Right ventricle myocardium superior (tissue), 1 donor: ENCODE measurements at regions not wholly inside any gene's neighbourhood (a gene's known extent, or its start where the extent isn't known, plus 50 kb on each side); places are given as distances from the start of the nearest gene placed in this dataset.
"Not testable (repeated sequence)": the region's sequence is repeated elsewhere in the genome, so short reads cannot be mapped to it uniquely, and the experiment has no call there.

ENCODE experiments used
- ATAC-seq: fragments of 200-7000 bp; cut with Tn5 transposase; one replicate; pipeline ENCODE4 v1.9.1; 2020; ENCODE audit warnings: mild to moderate bottlenecking; ENCODE audit not compliant: poor library complexity
- DNase-seq: peaks from one replicate; pipeline ENCODE4 v3.0.0-alpha.2; 2020
- intact Hi-C: fragments of 100-400 bp; cut with DNase I; formaldehyde crosslinking; loops from one replicate; pipeline ENCODE4 v1.11.2; 2022
- donor health status: DM: no; HTN: yes; CAD: no; lungs with severe emphysema.

- intact Hi-C loops, result no loop called here
- no peak for ATAC-seq
- no peak for DNase-seq
Measured at GRCh38 chr5:83001796-83002381, 75.3 kb downstream of the TMEM167A start.

GRCh38 chr5:83000922-83001321, 76.3 kb downstream of the TMEM167A start:
- intact Hi-C loops, result no loop called here
- DNase-seq, result no peak
- no peak for ATAC-seq

- no peak for ATAC-seq
- intact Hi-C loops, result no loop called here
- DNase-seq, result no peak
Measured at GRCh38 chr5:83000428-83000827, 76.8 kb downstream of the TMEM167A start.

GRCh38 chr5:82993416-82993815, 83.8 kb downstream of the TMEM167A start:
- intact Hi-C loops, result no loop called here

GRCh38 chr5:82992646-82993045, 84.5 kb downstream of the TMEM167A start:
- intact Hi-C loops, result no loop called here
- ATAC-seq, result no peak
- DNase-seq, result no peak

More at GRCh38 chr5:82993416-82993815, 83.8 kb downstream of the TMEM167A start:
- no peak for ATAC-seq
- no peak for DNase-seq

- no peak for ATAC-seq
- no peak for DNase-seq
- intact Hi-C loops, result no loop called here
Measured at GRCh38 chr5:82991678-82992323, 85.4 kb downstream of the TMEM167A start.

GRCh38 chr5:82991059-82991458, 86.1 kb downstream of the TMEM167A start:
- ATAC-seq, result no peak
- DNase-seq, result no peak
- intact Hi-C loops, result no loop called here

- DNase-seq (no peak), ATAC-seq (no peak)
- intact Hi-C loops, result no loop called here
Measured at GRCh38 chr5:82987188-82987587, 90.0 kb downstream of the TMEM167A start.

GRCh38 chr5:82986404-82986803, 90.8 kb downstream of the TMEM167A start:
- DNase-seq (no peak), ATAC-seq (no peak)
- intact Hi-C loops, result no loop called here

GRCh38 chr5:82985763-82986162, 91.4 kb downstream of the TMEM167A start:
- intact Hi-C loops, result no loop called here
- ATAC-seq, result no peak

GRCh38 chr5:82984786-82985735, 92.1 kb downstream of the TMEM167A start:
- no peak for ATAC-seq
- intact Hi-C loops, result no loop called here
- DNase-seq, result no peak

More at GRCh38 chr5:82985763-82986162, 91.4 kb downstream of the TMEM167A start:
- DNase-seq, result no peak

- ATAC-seq, result no peak
- intact Hi-C loops, result no loop called here
Measured at GRCh38 chr5:82982846-82983245, 94.3 kb downstream of the TMEM167A start.

GRCh38 chr5:82976887-82977286, 100.3 kb downstream of the TMEM167A start:
- not testable (repeated sequence) for ATAC-seq, DNase-seq

More at GRCh38 chr5:82982846-82983245, 94.3 kb downstream of the TMEM167A start:
- DNase-seq, result no peak

GRCh38 chr5:82975812-82976211, 101.4 kb downstream of the TMEM167A start:
- ATAC-seq (no peak), DNase-seq (no peak)
- intact Hi-C loops, result no loop called here

More at GRCh38 chr5:82976887-82977286, 100.3 kb downstream of the TMEM167A start:
- intact Hi-C loops, result not testable (repeated sequence)

- DNase-seq (no peak), ATAC-seq (no peak)
- intact Hi-C loops, result no loop called here
Measured at GRCh38 chr5:82975396-82975795, 101.8 kb downstream of the TMEM167A start.

- intact Hi-C loops, ATAC-seq, DNase-seq: not testable (repeated sequence)
Measured at GRCh38 chr5:82974346-82974745, 102.8 kb downstream of the TMEM167A start.

GRCh38 chr5:82971901-82972300, 105.3 kb downstream of the TMEM167A start:
- DNase-seq, result no peak
- intact Hi-C loops, result no loop called here
- no peak for ATAC-seq

GRCh38 chr5:82971034-82971806, 106.0 kb downstream of the TMEM167A start:
- intact Hi-C loops, ATAC-seq, DNase-seq: not testable (repeated sequence)
